D721Med (cell line): ENCODE measurements at regions not wholly inside any gene's neighbourhood (a gene's known extent, or its start where the extent isn't known, plus 50 kb on each side); places are given as distances from the start of the nearest gene placed in this dataset.

ENCODE experiments used
- DNase-seq: peaks from one replicate; pipeline ENCODE4 v3.0.0; 2011; ENCODE audit warnings: low spot score; ENCODE audit not compliant: insufficient read length
- FAIRE-seq: peaks from 2 replicates; lab custom pipeline; 2011; peaks lifted over from hg19 to GRCh38; lab: Jason Lieb, UNC
- CTCF ChIP-seq: IDR thresholded peaks from 2 replicates; pipeline ENCODE4 v1.5.1; 2012; ENCODE audit warnings: mild to moderate bottlenecking, control low read depth; ENCODE audit not compliant: insufficient read depth; ENCODE audit errors: missing control alignments

- DNase-seq (no peak), FAIRE-seq (no peak)
- no peak for TF ChIP-seq CTCF
Measured at GRCh38 chr5:106843812-106844416, 826.8 kb downstream of the EFNA5 start.

- TF ChIP-seq CTCF = no peak
- FAIRE-seq (no peak), DNase-seq (no peak)
Measured at GRCh38 chr5:106833517-106833916, 837.2 kb downstream of the EFNA5 start.

- FAIRE-seq (no peak), DNase-seq (no peak)
- no peak for TF ChIP-seq CTCF
Measured at GRCh38 chr5:106827061-106827460, 843.7 kb downstream of the EFNA5 start.

- TF ChIP-seq CTCF = no peak
- DNase-seq (no peak), FAIRE-seq (no peak)
Measured at GRCh38 chr5:106825374-106825773, 845.4 kb downstream of the EFNA5 start.

GRCh38 chr5:106822851-106823250, 847.9 kb downstream of the EFNA5 start:
- no peak for DNase-seq
- FAIRE-seq = no peak
- no peak for TF ChIP-seq CTCF

- FAIRE-seq (no peak), DNase-seq (no peak)
- TF ChIP-seq CTCF = no peak
Measured at GRCh38 chr5:106818552-106818951, 852.2 kb downstream of the EFNA5 start.

GRCh38 chr5:106814961-106815360, 855.8 kb downstream of the EFNA5 start:
- DNase-seq (no peak), FAIRE-seq (no peak)
- no peak for TF ChIP-seq CTCF
